Smooth muscle cell (in vitro differentiated cells): ENCODE measurements at regions not wholly inside any gene's neighbourhood (a gene's known extent, or its start where the extent isn't known, plus 50 kb on each side); places are given as distances from the start of the nearest gene placed in this dataset.

Experiments used
- DNase-seq: peaks from one replicate; lab custom pipeline; 2025; ENCODE audit not compliant: unreplicated experiment; lab: John Stamatoyannopoulos, UW
- H2AFZ ChIP-seq: fragments of 200-600 bp; sonication (generic); 2 replicates; pipeline ENCODE4 v1.6.0; 2016; ENCODE audit warnings: antibody characterized with exemption, low read depth, mild to moderate bottlenecking
- H3F3A ChIP-seq: fragments of 200-600 bp; sonication (generic); 2 replicates; pipeline ENCODE4 v1.6.0; 2017; ENCODE audit warnings: antibody characterized with exemption, low read depth
- H3K27ac ChIP-seq: fragments of 200-600 bp; sonication (generic); 2 replicates; pipeline ENCODE4 v1.5.1; 2016; ENCODE audit warnings: low read depth, mild to moderate bottlenecking
- H3K27me3 ChIP-seq: fragments of 200-600 bp; sonication (generic); 2 replicates; pipeline ENCODE4 v1.6.1; 2016; ENCODE audit warnings: low read depth, mild to moderate bottlenecking
- H3K36me3 ChIP-seq: fragments of 200-600 bp; sonication (generic); 2 replicates; pipeline ENCODE4 v1.5.1; 2016; ENCODE audit warnings: low read depth
- H3K4me1 ChIP-seq: fragments of 200-600 bp; sonication (generic); 2 replicates; pipeline ENCODE4 v1.5.1; 2016; ENCODE audit warnings: low read depth
- H3K4me2 ChIP-seq: fragments of 200-600 bp; sonication (generic); 2 replicates; pipeline ENCODE4 v1.6.0; 2016; ENCODE audit warnings: mild to moderate bottlenecking
- H3K4me3 ChIP-seq: fragments of 200-600 bp; sonication (generic); 2 replicates; pipeline ENCODE4 v1.5.1; 2016; ENCODE audit warnings: mild to moderate bottlenecking
- H3K79me2 ChIP-seq: fragments of 200-600 bp; sonication (generic); 2 replicates; pipeline ENCODE4 v1.6.0; 2016; ENCODE audit warnings: low read depth, mild to moderate bottlenecking
- H3K9ac ChIP-seq: fragments of 200-600 bp; sonication (generic); 2 replicates; pipeline ENCODE4 v1.6.0; 2016; ENCODE audit warnings: low read depth
- H3K9me3 ChIP-seq: fragments of 200-600 bp; sonication (generic); replicated peaks from 2 replicates; pipeline ENCODE4 v1.5.1; 2016; ENCODE audit warnings: low read depth
- H4K20me1 ChIP-seq: fragments of 200-600 bp; sonication (generic); 2 replicates; pipeline ENCODE4 v1.6.0; 2016; ENCODE audit warnings: low read depth
- CTCF ChIP-seq: fragments of 200-600 bp; sonication (generic); IDR thresholded peaks from 2 replicates; pipeline ENCODE4 v1.5.1; 2017; ENCODE audit warnings: borderline replicate concordance, mild to moderate bottlenecking, antibody characterized with exemption; ENCODE audit not compliant: insufficient read depth, poor library complexity, severe bottlenecking
- WGBS: methylation state at CpG from one replicate; pipeline ENCODE4 v1.1.7; 2016; ENCODE audit warnings: low lambda C conversion rate; 5-methylcytosine and 5-hydroxymethylcytosine counted together

GRCh38 chr4:189525304-189525703 lies 415.4 kb upstream of the FRG1 start:
- Histone ChIP-seq H3K36me3 (peaks cover 7% of the 10 kb centered on the region), H3F3A (no peaks in the 10 kb centered on the region), H3K27me3 (no peaks in the 10 kb centered on the region), H3K4me3 (no peak overlapping the region), H4K20me1 (no peaks in the 10 kb centered on the region), H2AFZ (no peak overlapping the region), H3K79me2 (no peaks in the 10 kb centered on the region), H3K27ac (no peak overlapping the region), H3K9ac (no peak overlapping the region), H3K9me3 (peaks cover 4% of the 10 kb centered on the region), H3K4me2 (no peak overlapping the region), H3K4me1 (no peaks in the 10 kb centered on the region)
- WGBS = 67% methylated on average over 4 of the region's 4 CpGs
- no peak for DNase-seq
- TF ChIP-seq CTCF = no peak

GRCh38 chr4:189530848-189531247 lies 409.8 kb upstream of the FRG1 start:
- DNase-seq = no peak
- H3K4me2 ChIP-seq = no peak overlapping the region
- H3K27ac ChIP-seq = no peak overlapping the region
- no peaks in the 10 kb centered on the region for H3K27me3 ChIP-seq
- TF ChIP-seq CTCF = no peak
- no peaks in the 10 kb centered on the region for H4K20me1 ChIP-seq
- H3K9ac ChIP-seq = no peak overlapping the region
- H3K36me3 ChIP-seq = peaks cover 15% of the 10 kb centered on the region
- no peak overlapping the region for H3K4me3 ChIP-seq
- WGBS = 84% methylated on average over 2 of the region's 2 CpGs
- no peak overlapping the region for H2AFZ ChIP-seq
- no peaks in the 10 kb centered on the region for H3K4me1 ChIP-seq
- peaks cover 31% of the 10 kb centered on the region for H3K9me3 ChIP-seq
- no peaks in the 10 kb centered on the region for H3F3A ChIP-seq
- no peaks in the 10 kb centered on the region for H3K79me2 ChIP-seq

- H3K4me3 ChIP-seq = no peak overlapping the region
- H3K9ac ChIP-seq = no peak overlapping the region
- DNase-seq = no peak
- H3K27ac ChIP-seq = no peak overlapping the region
- TF ChIP-seq CTCF = no peak
- peaks cover 17% of the 10 kb centered on the region for H3K36me3 ChIP-seq
- no peaks in the 10 kb centered on the region for H3K79me2 ChIP-seq
- no peaks in the 10 kb centered on the region for H3K27me3 ChIP-seq
- no peaks in the 10 kb centered on the region for H3K4me1 ChIP-seq
- WGBS = 91% methylated on average over 2 of the region's 2 CpGs
- H3F3A ChIP-seq = no peaks in the 10 kb centered on the region
- H3K9me3 ChIP-seq = peaks cover 37% of the 10 kb centered on the region
- no peaks in the 10 kb centered on the region for H4K20me1 ChIP-seq
- H3K4me2 ChIP-seq = no peak overlapping the region
- no peak overlapping the region for H2AFZ ChIP-seq
Observed at GRCh38 chr4:189533603-189534002, 407.1 kb upstream of the FRG1 start.

- DNase-seq = no peak
- no peaks in the 10 kb centered on the region for H4K20me1 ChIP-seq
- no peaks in the 10 kb centered on the region for H3K4me1 ChIP-seq
- H3K36me3 ChIP-seq = no peaks in the 10 kb centered on the region
- 63% methylated on average over 7 of the region's 7 CpGs for WGBS
- TF ChIP-seq CTCF = no peak
- H3K9me3 ChIP-seq = no peaks in the 10 kb centered on the region
- no peak overlapping the region for H3K4me3 ChIP-seq
- peak overlapping the region; percentile 22 for H3K27ac ChIP-seq
- no peak overlapping the region for H3K9ac ChIP-seq
- H3F3A ChIP-seq = peaks cover 3% of the 10 kb centered on the region
- no peak overlapping the region for H2AFZ ChIP-seq
- no peaks in the 10 kb centered on the region for H3K27me3 ChIP-seq
- H3K4me2 ChIP-seq = peak overlapping the region; percentile 2
- no peaks in the 10 kb centered on the region for H3K79me2 ChIP-seq
Observed at GRCh38 chr4:189547559-189547958, 393.1 kb upstream of the FRG1 start.
